ENCODE measurements at regions not wholly inside any gene's neighbourhood (a gene's known extent, or its start where the extent isn't known, plus 50 kb on each side); places are given as distances from the start of the nearest gene placed in this dataset.

DNA sequence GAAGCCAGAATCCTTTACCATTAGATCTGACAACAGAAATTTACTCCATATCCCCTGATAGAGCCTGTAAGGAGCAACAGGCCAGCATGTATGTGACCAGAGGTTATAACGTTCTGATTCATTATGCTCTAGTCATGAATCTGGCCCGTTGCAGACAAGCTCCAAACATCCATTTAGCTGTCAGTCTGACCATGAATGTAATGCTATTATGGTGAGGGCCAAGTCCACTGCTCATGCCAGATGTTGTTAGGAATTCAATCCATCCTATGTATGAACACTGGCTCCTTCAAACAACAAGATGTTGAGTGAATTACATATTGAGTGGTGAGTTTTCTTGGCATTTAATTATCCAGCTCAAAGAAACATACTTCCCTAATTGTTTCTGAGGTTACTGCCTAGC, 610.1 kb upstream of the ANKRD30A start:
- no peak for DNase-seq
- Histone ChIP-seq H3K27me3 (ENCODE audit: control insufficient read depth in 2 of 2, insufficient read depth in 2 of 2, low read length in 2 of 2) (no peaks in the 10 kb centered on the region), H3K4me3 (replicated peaks in 1 of 3; ENCODE audit: low read depth in 2 of 3, low read length in 3 of 3) (no peak overlapping the region), H3K9ac (ENCODE audit: insufficient read depth, low read length, poor library complexity, severe bottlenecking) (no peak overlapping the region), H3K27ac (ENCODE audit: low read depth in 1 of 2, low read length in 2 of 2) (no peak overlapping the region), H3K36me3 (replicated peaks in 1 of 2; ENCODE audit: control insufficient read depth in 1 of 2, insufficient read depth in 2 of 2, low read length in 2 of 2) (no peaks in the 10 kb centered on the region), H4K20me1 (ENCODE audit: insufficient read depth, low read length) (no peaks in the 10 kb centered on the region), H2AFZ (ENCODE audit: insufficient read depth, low read depth, low read length, poor library complexity, severe bottlenecking) (no peak overlapping the region), H3K9me3 (replicated peaks in 1 of 2; ENCODE audit: control insufficient read depth in 1 of 2, insufficient read depth in 1 of 2, low read length in 2 of 2) (peaks cover 4 to 6% of the 10 kb centered on the region in 2 donors), H3K79me2 (ENCODE audit: insufficient read depth, low read length) (no peaks in the 10 kb centered on the region), H3K4me2 (replicated peaks; ENCODE audit: extremely low read depth, low read length, poor library complexity, severe bottlenecking) (no peak overlapping the region), H3K4me1 (ENCODE audit: control insufficient read depth in 1 of 2, insufficient read depth in 2 of 2, low read length in 2 of 2) (no peaks in the 10 kb centered on the region)
- H3K27ac Mint-ChIP-seq = no peak overlapping the region
- intact Hi-C loops (cut with micrococcal nuclease) = no loop called here
- H3K27me3 Mint-ChIP-seq (ENCODE audit: low read depth in 3 of 3) = no peaks in the 10 kb centered on the region
- H3K4me3 Mint-ChIP-seq = no peak overlapping the region
- TF ChIP-seq, protein P1, sequence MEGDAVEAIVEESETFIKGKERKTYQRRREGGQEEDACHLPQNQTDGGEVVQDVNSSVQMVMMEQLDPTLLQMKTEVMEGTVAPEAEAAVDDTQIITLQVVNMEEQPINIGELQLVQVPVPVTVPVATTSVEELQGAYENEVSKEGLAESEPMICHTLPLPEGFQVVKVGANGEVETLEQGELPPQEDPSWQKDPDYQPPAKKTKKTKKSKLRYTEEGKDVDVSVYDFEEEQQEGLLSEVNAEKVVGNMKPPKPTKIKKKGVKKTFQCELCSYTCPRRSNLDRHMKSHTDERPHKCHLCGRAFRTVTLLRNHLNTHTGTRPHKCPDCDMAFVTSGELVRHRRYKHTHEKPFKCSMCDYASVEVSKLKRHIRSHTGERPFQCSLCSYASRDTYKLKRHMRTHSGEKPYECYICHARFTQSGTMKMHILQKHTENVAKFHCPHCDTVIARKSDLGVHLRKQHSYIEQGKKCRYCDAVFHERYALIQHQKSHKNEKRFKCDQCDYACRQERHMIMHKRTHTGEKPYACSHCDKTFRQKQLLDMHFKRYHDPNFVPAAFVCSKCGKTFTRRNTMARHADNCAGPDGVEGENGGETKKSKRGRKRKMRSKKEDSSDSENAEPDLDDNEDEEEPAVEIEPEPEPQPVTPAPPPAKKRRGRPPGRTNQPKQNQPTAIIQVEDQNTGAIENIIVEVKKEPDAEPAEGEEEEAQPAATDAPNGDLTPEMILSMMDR (IDR thresholded peaks at IDR 0.05) = no peak
- H3K9me3 Mint-ChIP-seq = peaks cover 0 to 10% (median 3%) of the 10 kb centered on the region in 7 donors
- H3K4me1 Mint-ChIP-seq = no peaks in the 10 kb centered on the region
- WGBS (ENCODE audit: insufficient coverage) = 92% methylated on average over 2 of the region's 2 CpGs
- no peaks in the 10 kb centered on the region for H3K36me3 Mint-ChIP-seq

GRCh38 chr10:36507715-36508114, 617.7 kb upstream of the ANKRD30A start:
- Histone ChIP-seq H3K27me3 (ENCODE audit: control insufficient read depth in 2 of 2, insufficient read depth in 2 of 2, low read length in 2 of 2) (no peaks in the 10 kb centered on the region), H3K79me2 (ENCODE audit: insufficient read depth, low read length) (no peaks in the 10 kb centered on the region), H3K4me1 (ENCODE audit: control insufficient read depth in 1 of 2, insufficient read depth in 2 of 2, low read length in 2 of 2) (no peaks in the 10 kb centered on the region), H3K27ac (ENCODE audit: low read depth in 1 of 2, low read length in 2 of 2) (no peak overlapping the region), H4K20me1 (ENCODE audit: insufficient read depth, low read length) (no peaks in the 10 kb centered on the region), H3K4me3 (replicated peaks in 1 of 3; ENCODE audit: low read depth in 2 of 3, low read length in 3 of 3) (no peak overlapping the region), H3K4me2 (replicated peaks; ENCODE audit: extremely low read depth, low read length, poor library complexity, severe bottlenecking) (no peak overlapping the region), H3K9me3 (replicated peaks in 1 of 2; ENCODE audit: control insufficient read depth in 1 of 2, insufficient read depth in 1 of 2, low read length in 2 of 2) (peaks cover 0 to 6% of the 10 kb centered on the region in 2 donors), H3K9ac (ENCODE audit: insufficient read depth, low read length, poor library complexity, severe bottlenecking) (no peak overlapping the region), H3K36me3 (replicated peaks in 1 of 2; ENCODE audit: control insufficient read depth in 1 of 2, insufficient read depth in 2 of 2, low read length in 2 of 2) (no peaks in the 10 kb centered on the region), H2AFZ (ENCODE audit: insufficient read depth, low read depth, low read length, poor library complexity, severe bottlenecking) (no peak overlapping the region)
- H3K36me3 Mint-ChIP-seq = no peaks in the 10 kb centered on the region
- H3K4me3 Mint-ChIP-seq = no peak overlapping the region
- H3K4me1 Mint-ChIP-seq = no peaks in the 10 kb centered on the region
- TF ChIP-seq, protein P1 (IDR thresholded peaks at IDR 0.05) = no peak
- intact Hi-C loops (cut with micrococcal nuclease) = no loop called here
- DNase-seq = no peak
- H3K27ac Mint-ChIP-seq = no peak overlapping the region
- peaks cover 0 to 13% (median 7%) of the 10 kb centered on the region in 7 donors for H3K9me3 Mint-ChIP-seq
- WGBS (ENCODE audit: insufficient coverage) = 83% methylated on average over 2 of the region's 3 CpGs
- H3K27me3 Mint-ChIP-seq (ENCODE audit: low read depth in 3 of 3) = peaks cover 0 to 3% (median 1%) of the 10 kb centered on the region in 3 donors
